Neural progenitor cell (in vitro differentiated cells): ENCODE measurements at regions not wholly inside any gene's neighbourhood (a gene's known extent, or its start where the extent isn't known, plus 50 kb on each side); places are given as distances from the start of the nearest gene placed in this dataset.

Source experiments
- DNase-seq: peaks from one replicate; pipeline ENCODE4 v3.0.0-alpha.2; 2016; ENCODE audit warnings: low spot score
- H2AFZ ChIP-seq: fragments of 200-600 bp; sonication (generic); replicated peaks from 2 replicates; pipeline ENCODE4 v1.6.1; 2016; ENCODE audit warnings: antibody characterized with exemption
- H3F3A ChIP-seq: fragments of 200-600 bp; sonication (generic); 2 replicates; pipeline ENCODE4 v1.6.1; 2016; ENCODE audit warnings: antibody characterized with exemption, low read depth
- H3K27ac ChIP-seq: fragments of 200-600 bp; sonication (generic); 2 replicates; pipeline ENCODE4 v1.5.1; 2016; ENCODE audit warnings: mild to moderate bottlenecking
- H3K27me3 ChIP-seq: fragments of 200-600 bp; sonication (generic); 2 replicates; pipeline ENCODE4 v1.6.1; 2016; ENCODE audit warnings: mild to moderate bottlenecking, moderate library complexity
- H3K36me3 ChIP-seq: fragments of 200-600 bp; sonication (generic); 2 replicates; pipeline ENCODE4 v1.5.1; 2016
- H3K4me1 ChIP-seq: fragments of 200-600 bp; sonication (generic); 2 replicates; pipeline ENCODE4 v1.6.1; 2016; ENCODE audit warnings: mixed run types
- H3K4me2 ChIP-seq: fragments of 200-600 bp; sonication (generic); 2 replicates; pipeline ENCODE4 v1.6.1; 2016
- H3K4me3 ChIP-seq: fragments of 200-600 bp; sonication (generic); 2 replicates; pipeline ENCODE4 v1.5.1; 2016
- H3K79me2 ChIP-seq: fragments of 200-600 bp; sonication (generic); 2 replicates; pipeline ENCODE4 v1.6.1; 2016; ENCODE audit warnings: low read depth
- H3K9ac ChIP-seq: fragments of 200-600 bp; sonication (generic); 2 replicates; pipeline ENCODE4 v1.6.1; 2016
- H3K9me3 ChIP-seq: fragments of 200-600 bp; sonication (generic); 2 replicates; pipeline ENCODE4 v1.5.1; 2016; ENCODE audit warnings: low read depth
- H4K20me1 ChIP-seq: fragments of 200-600 bp; sonication (generic); 2 replicates; pipeline ENCODE4 v1.6.1; 2016; ENCODE audit warnings: low read depth
- H3K27ac Mint-ChIP-seq: 3 replicates; pipeline ENCODE4 v1.8.0; 2021; ENCODE audit warnings: mixed read lengths
- H3K27me3 Mint-ChIP-seq: 2 replicates; pipeline ENCODE4 v1.8.0; 2022; ENCODE audit warnings: low read depth, mild to moderate bottlenecking, inconsistent platforms, moderate library complexity, mixed read lengths; ENCODE audit not compliant: insufficient read depth
- H3K36me3 Mint-ChIP-seq: 3 replicates; pipeline ENCODE4 v1.8.0; 2021; ENCODE audit warnings: mixed read lengths
- H3K4me1 Mint-ChIP-seq: 3 replicates; pipeline ENCODE4 v1.8.0; 2021; ENCODE audit warnings: mixed read lengths
- H3K4me3 Mint-ChIP-seq: 3 replicates; pipeline ENCODE4 v1.8.0; 2021; ENCODE audit warnings: mild to moderate bottlenecking, moderate library complexity, mixed read lengths
- H3K9me3 Mint-ChIP-seq: 3 replicates; pipeline ENCODE4 v1.8.0; 2020; ENCODE audit warnings: mixed read lengths
- CTCF ChIP-seq: fragments of 200-600 bp; sonication (generic); IDR thresholded peaks from 2 replicates; pipeline ENCODE4 v1.5.1; 2017; ENCODE audit warnings: antibody characterized with exemption, mild to moderate bottlenecking
- EZH2 ChIP-seq: fragments of 200-600 bp; sonication (generic); IDR thresholded peaks from 2 replicates; pipeline ENCODE4 v1.6.1; 2017; ENCODE audit warnings: antibody characterized with exemption, mild to moderate bottlenecking, moderate library complexity
- EZH2phosphoT487 ChIP-seq: fragments of 200-600 bp; sonication (generic); IDR thresholded peaks from 2 replicates; pipeline ENCODE4 v1.6.1; 2017; ENCODE audit warnings: antibody characterized with exemption

GRCh38 chr9:1757186-1757585 lies 258.0 kb upstream of the SMARCA2 start:
- Histone ChIP-seq H3K79me2 (no peaks in the 10 kb centered on the region), H3K4me1 (no peaks in the 10 kb centered on the region), H3F3A (no peaks in the 10 kb centered on the region), H3K27me3 (no peaks in the 10 kb centered on the region), H2AFZ (no peak overlapping the region), H3K4me3 (no peak overlapping the region), H4K20me1 (no peaks in the 10 kb centered on the region), H3K27ac (no peak overlapping the region), H3K9me3 (no peaks in the 10 kb centered on the region), H3K36me3 (no peaks in the 10 kb centered on the region), H3K4me2 (no peak overlapping the region), H3K9ac (no peak overlapping the region)
- H3K4me1 Mint-ChIP-seq: no peaks in the 10 kb centered on the region
- no peak overlapping the region for H3K27ac Mint-ChIP-seq
- peaks cover 3% of the 10 kb centered on the region for H3K27me3 Mint-ChIP-seq
- DNase-seq: no peak
- TF ChIP-seq CTCF (no peak), EZH2 (no peak)
- peaks cover 10% of the 10 kb centered on the region for H3K9me3 Mint-ChIP-seq
- no peak overlapping the region for H3K4me3 Mint-ChIP-seq
- no peaks in the 10 kb centered on the region for H3K36me3 Mint-ChIP-seq

- peaks cover 5% of the 10 kb centered on the region for H3K27me3 Mint-ChIP-seq
- H3K36me3 Mint-ChIP-seq: no peaks in the 10 kb centered on the region
- H3K4me1 Mint-ChIP-seq: no peaks in the 10 kb centered on the region
- no peaks in the 10 kb centered on the region for H3K36me3 ChIP-seq
- no peaks in the 10 kb centered on the region for H3K9me3 ChIP-seq
- H3K79me2 ChIP-seq: no peaks in the 10 kb centered on the region
- no peaks in the 10 kb centered on the region for H3F3A ChIP-seq
- H3K27me3 ChIP-seq: no peaks in the 10 kb centered on the region
- no peak overlapping the region for H3K9ac ChIP-seq
- no peaks in the 10 kb centered on the region for H3K9me3 Mint-ChIP-seq
- H3K4me2 ChIP-seq: no peak overlapping the region
- H3K27ac Mint-ChIP-seq: no peak overlapping the region
- no peak overlapping the region for H2AFZ ChIP-seq
- H3K4me3 ChIP-seq: no peak overlapping the region
- DNase-seq: no peak
- H4K20me1 ChIP-seq: no peaks in the 10 kb centered on the region
- TF ChIP-seq EZH2phosphoT487: no peak
- no peak for TF ChIP-seq CTCF
- TF ChIP-seq EZH2: no peak
- no peak overlapping the region for H3K4me3 Mint-ChIP-seq
- H3K4me1 ChIP-seq: no peaks in the 10 kb centered on the region
- no peak overlapping the region for H3K27ac ChIP-seq
Observed at GRCh38 chr9:1759009-1759408, 256.1 kb upstream of the SMARCA2 start.

GRCh38 chr9:1759771-1760300 lies 255.3 kb upstream of the SMARCA2 start:
- no peak for TF ChIP-seq EZH2
- TF ChIP-seq CTCF: no peak
- no peak for TF ChIP-seq EZH2phosphoT487
- no peaks in the 10 kb centered on the region for H3K4me1 ChIP-seq
- peak overlapping the region; percentile 17 for H2AFZ ChIP-seq

More at GRCh38 chr9:1759771-1760300, 255.3 kb upstream of the SMARCA2 start:
- H3K27ac ChIP-seq: no peak overlapping the region
- no peaks in the 10 kb centered on the region for H3K79me2 ChIP-seq
- H3K4me3 ChIP-seq: no peak overlapping the region
- Mint-ChIP-seq H3K36me3 (no peaks in the 10 kb centered on the region), H3K9me3 (no peaks in the 10 kb centered on the region), H3K4me1 (no peaks in the 10 kb centered on the region), H3K4me3 (no peak overlapping the region), H3K27ac (no peak overlapping the region), H3K27me3 (peaks cover 5% of the 10 kb centered on the region)
- H3K36me3 ChIP-seq: no peaks in the 10 kb centered on the region
- no peaks in the 10 kb centered on the region for H3K9me3 ChIP-seq
- no peak overlapping the region for H3K4me2 ChIP-seq
- no peaks in the 10 kb centered on the region for H3F3A ChIP-seq
- no peaks in the 10 kb centered on the region for H4K20me1 ChIP-seq
- H3K27me3 ChIP-seq: no peaks in the 10 kb centered on the region
- no peak overlapping the region for H3K9ac ChIP-seq
- no peak for DNase-seq
